ENCODE measurements at regions not wholly inside any gene's neighbourhood (a gene's known extent, or its start where the extent isn't known, plus 50 kb on each side); places are given as distances from the start of the nearest gene placed in this dataset.

GRCh38 chr1:18001725-18002124 lies 105.9 kb upstream of the IGSF21 start:
- TF ChIP-seq, protein P1, sequence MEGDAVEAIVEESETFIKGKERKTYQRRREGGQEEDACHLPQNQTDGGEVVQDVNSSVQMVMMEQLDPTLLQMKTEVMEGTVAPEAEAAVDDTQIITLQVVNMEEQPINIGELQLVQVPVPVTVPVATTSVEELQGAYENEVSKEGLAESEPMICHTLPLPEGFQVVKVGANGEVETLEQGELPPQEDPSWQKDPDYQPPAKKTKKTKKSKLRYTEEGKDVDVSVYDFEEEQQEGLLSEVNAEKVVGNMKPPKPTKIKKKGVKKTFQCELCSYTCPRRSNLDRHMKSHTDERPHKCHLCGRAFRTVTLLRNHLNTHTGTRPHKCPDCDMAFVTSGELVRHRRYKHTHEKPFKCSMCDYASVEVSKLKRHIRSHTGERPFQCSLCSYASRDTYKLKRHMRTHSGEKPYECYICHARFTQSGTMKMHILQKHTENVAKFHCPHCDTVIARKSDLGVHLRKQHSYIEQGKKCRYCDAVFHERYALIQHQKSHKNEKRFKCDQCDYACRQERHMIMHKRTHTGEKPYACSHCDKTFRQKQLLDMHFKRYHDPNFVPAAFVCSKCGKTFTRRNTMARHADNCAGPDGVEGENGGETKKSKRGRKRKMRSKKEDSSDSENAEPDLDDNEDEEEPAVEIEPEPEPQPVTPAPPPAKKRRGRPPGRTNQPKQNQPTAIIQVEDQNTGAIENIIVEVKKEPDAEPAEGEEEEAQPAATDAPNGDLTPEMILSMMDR (IDR thresholded peaks at IDR 0.05; ENCODE audit: insufficient read depth, low read length), result no peak
- TF ChIP-seq, protein P2, sequence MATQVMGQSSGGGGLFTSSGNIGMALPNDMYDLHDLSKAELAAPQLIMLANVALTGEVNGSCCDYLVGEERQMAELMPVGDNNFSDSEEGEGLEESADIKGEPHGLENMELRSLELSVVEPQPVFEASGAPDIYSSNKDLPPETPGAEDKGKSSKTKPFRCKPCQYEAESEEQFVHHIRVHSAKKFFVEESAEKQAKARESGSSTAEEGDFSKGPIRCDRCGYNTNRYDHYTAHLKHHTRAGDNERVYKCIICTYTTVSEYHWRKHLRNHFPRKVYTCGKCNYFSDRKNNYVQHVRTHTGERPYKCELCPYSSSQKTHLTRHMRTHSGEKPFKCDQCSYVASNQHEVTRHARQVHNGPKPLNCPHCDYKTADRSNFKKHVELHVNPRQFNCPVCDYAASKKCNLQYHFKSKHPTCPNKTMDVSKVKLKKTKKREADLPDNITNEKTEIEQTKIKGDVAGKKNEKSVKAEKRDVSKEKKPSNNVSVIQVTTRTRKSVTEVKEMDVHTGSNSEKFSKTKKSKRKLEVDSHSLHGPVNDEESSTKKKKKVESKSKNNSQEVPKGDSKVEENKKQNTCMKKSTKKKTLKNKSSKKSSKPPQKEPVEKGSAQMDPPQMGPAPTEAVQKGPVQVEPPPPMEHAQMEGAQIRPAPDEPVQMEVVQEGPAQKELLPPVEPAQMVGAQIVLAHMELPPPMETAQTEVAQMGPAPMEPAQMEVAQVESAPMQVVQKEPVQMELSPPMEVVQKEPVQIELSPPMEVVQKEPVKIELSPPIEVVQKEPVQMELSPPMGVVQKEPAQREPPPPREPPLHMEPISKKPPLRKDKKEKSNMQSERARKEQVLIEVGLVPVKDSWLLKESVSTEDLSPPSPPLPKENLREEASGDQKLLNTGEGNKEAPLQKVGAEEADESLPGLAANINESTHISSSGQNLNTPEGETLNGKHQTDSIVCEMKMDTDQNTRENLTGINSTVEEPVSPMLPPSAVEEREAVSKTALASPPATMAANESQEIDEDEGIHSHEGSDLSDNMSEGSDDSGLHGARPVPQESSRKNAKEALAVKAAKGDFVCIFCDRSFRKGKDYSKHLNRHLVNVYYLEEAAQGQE (IDR thresholded peaks at IDR 0.05; ENCODE audit: insufficient replicate concordance, low read depth), result no peak
- TF ChIP-seq GABPA (IDR thresholded peaks at IDR 0.05; ENCODE audit: low read depth), result no peak
